NCI-H748 (cell line): ENCODE measurements at regions not wholly inside any gene's neighbourhood (a gene's known extent, or its start where the extent isn't known, plus 50 kb on each side); places are given as distances from the start of the nearest gene placed in this dataset.
"Not testable (repeated sequence)": the region's sequence is repeated elsewhere in the genome, so short reads cannot be mapped to it uniquely, and the experiment has no call there.

Source experiments
- DNase-seq: peaks from one replicate; lab custom pipeline; 2025; ENCODE audit not compliant: unreplicated experiment; lab: John Stamatoyannopoulos, UW

- no peak for DNase-seq
These were observed 72.6 kb downstream of the ISX start for GRCh38 chr22:35138521-35138920.

GRCh38 chr22:35140879-35141745 lies 75.2 kb downstream of the ISX start:
- DNase-seq = no peak

- DNase-seq = no peak
These were observed 82.4 kb downstream of the ISX start for GRCh38 chr22:35148381-35148780.

- DNase-seq = no peak
These were observed 83.0 kb downstream of the ISX start for GRCh38 chr22:35148866-35149548.

- peak; percentile 30 for DNase-seq
These were observed 84.5 kb downstream of the ISX start for GRCh38 chr22:35150183-35151107.

GRCh38 chr22:35152316-35152715 lies 86.4 kb downstream of the ISX start:
- DNase-seq = no peak

- peak; percentile 61 for DNase-seq
These were observed 89.0 kb downstream of the ISX start for GRCh38 chr22:35154937-35155387.

- peak; percentile 13 for DNase-seq
These were observed 89.6 kb downstream of the ISX start for GRCh38 chr22:35155403-35156025.

GRCh38 chr22:35156945-35157344 lies 91.0 kb downstream of the ISX start:
- DNase-seq = no peak

- no peak for DNase-seq
These were observed 92.4 kb downstream of the ISX start for GRCh38 chr22:35158336-35158735.

- no peak for DNase-seq
These were observed 93.4 kb downstream of the ISX start for GRCh38 chr22:35159343-35159742.

GRCh38 chr22:35160268-35160667 lies 94.3 kb downstream of the ISX start:
- no peak for DNase-seq

- not testable (repeated sequence) for DNase-seq
These were observed 91.4 kb upstream of the HMGXB4 start for GRCh38 chr22:35165896-35166295.

GRCh38 chr22:35170716-35171697 lies 86.3 kb upstream of the HMGXB4 start:
- DNase-seq = no peak

GRCh38 chr22:35172442-35172841 lies 84.9 kb upstream of the HMGXB4 start:
- DNase-seq = peak; percentile 91

- no peak for DNase-seq
These were observed 83.6 kb upstream of the HMGXB4 start for GRCh38 chr22:35173655-35174054.

GRCh38 chr22:35174401-35175038 lies 82.8 kb upstream of the HMGXB4 start:
- DNase-seq = no peak

- no peak for DNase-seq
These were observed 81.9 kb upstream of the HMGXB4 start for GRCh38 chr22:35175392-35175791.

- DNase-seq = peak; percentile 2
These were observed 79.5 kb upstream of the HMGXB4 start for GRCh38 chr22:35177811-35178210.
